Liver (tissue), 3 donors: ENCODE measurements at regions not wholly inside any gene's neighbourhood (a gene's known extent, or its start where the extent isn't known, plus 50 kb on each side); places are given as distances from the start of the nearest gene placed in this dataset.

Source experiments
- CTCF ChIP-seq: fragments of 150-350 bp; IDR thresholded peaks from 2 replicates; pipeline ENCODE4 v1.5.1; 2017; ENCODE audit warnings: improper control_type of control experiment, low read depth, low read length; ENCODE audit not compliant: missing input control
- GABPA ChIP-seq, 2 donors: IDR thresholded peaks in 1 of 2; conservative IDR thresholded peaks in 1 of 2; 2 replicates each; pipeline ENCODE4 v1.6.1; 2016; ENCODE audit warnings: antibody characterized with exemption in 2 of 2, mild to moderate bottlenecking in 1 of 2, moderate library complexity in 1 of 2
- MAX ChIP-seq: IDR thresholded peaks from 2 replicates; pipeline ENCODE4 v1.6.1; 2016; ENCODE audit warnings: antibody characterized with exemption
- SP1 ChIP-seq: IDR thresholded peaks from 2 replicates; pipeline ENCODE4 v1.6.1; 2018; ENCODE audit warnings: antibody characterized with exemption, mild to moderate bottlenecking
- donor health status: healthy.
- donor health status: healthy.

- no peak for TF ChIP-seq SP1
- TF ChIP-seq CTCF = no peak
- TF ChIP-seq MAX = no peak
- no peak for TF ChIP-seq GABPA (IDR thresholded peaks at IDR 0.05 in 1 of 2, conservative IDR thresholded peaks at IDR 0.05 in 1 of 2)
Observed at GRCh38 chr11:11740073-11740702, 101.6 kb upstream of the USP47 start.
